Neural cell (in vitro differentiated cells): ENCODE measurements at regions not wholly inside any gene's neighbourhood (a gene's known extent, or its start where the extent isn't known, plus 50 kb on each side); places are given as distances from the start of the nearest gene placed in this dataset.

Source experiments
- H2AFZ ChIP-seq: fragments of 200-600, 300-800 bp; sonication (generic), shearing (Covaris generic); 2 replicates; pipeline ENCODE4 v1.6.0; 2014; ENCODE audit warnings: low read depth, mild to moderate bottlenecking, antibody characterized with exemption, low read length, moderate library complexity
- H3F3A ChIP-seq: fragments of 200-600 bp; shearing (Covaris generic); 2 replicates; pipeline ENCODE4 v1.6.1; 2016; ENCODE audit warnings: mild to moderate bottlenecking, moderate library complexity, mixed read lengths, antibody characterized with exemption, low read length; ENCODE audit not compliant: insufficient read depth, poor library complexity, severe bottlenecking
- H3K27ac ChIP-seq: fragments of 200-600, 300-800 bp; sonication (generic), shearing (Covaris generic); 2 replicates; pipeline ENCODE4 v1.5.1; 2014; ENCODE audit warnings: mild to moderate bottlenecking, low read length, moderate library complexity
- H3K27me3 ChIP-seq: fragments of 300-800, 200-600 bp; sonication (generic), shearing (Covaris generic); 2 replicates; pipeline ENCODE4 v1.6.0; 2014; ENCODE audit warnings: mild to moderate bottlenecking, low read depth, low read length, moderate library complexity; ENCODE audit not compliant: insufficient read depth
- H3K36me3 ChIP-seq: fragments of 300-800, 200-600 bp; sonication (generic), shearing (Covaris generic); 2 replicates; pipeline ENCODE4 v1.5.1; 2014; ENCODE audit warnings: mild to moderate bottlenecking, antibody characterized with exemption, low read length, moderate library complexity; ENCODE audit not compliant: insufficient read depth
- H3K4me2 ChIP-seq: fragments of 300-800, 200-600 bp; sonication (generic), shearing (Covaris generic); 2 replicates; pipeline ENCODE4 v1.6.0; 2014; ENCODE audit warnings: mild to moderate bottlenecking, low read length
- H3K4me3 ChIP-seq: fragments of 300-800, 200-600 bp; sonication (generic), shearing (Covaris generic); 2 replicates; pipeline ENCODE4 v1.5.1; 2014; ENCODE audit warnings: mild to moderate bottlenecking, low read length, moderate library complexity
- H3K79me2 ChIP-seq: fragments of 200-600 bp; shearing (Covaris generic); replicated peaks from 2 replicates; pipeline ENCODE4 v1.6.0; 2014; ENCODE audit warnings: mild to moderate bottlenecking, low read length, moderate library complexity; ENCODE audit not compliant: insufficient read depth
- H3K9ac ChIP-seq: fragments of 300-800, 200-600 bp; sonication (generic), shearing (Covaris generic); 2 replicates; pipeline ENCODE4 v1.6.1; 2016; ENCODE audit warnings: mild to moderate bottlenecking, low read length, mixed read lengths
- H3K9me2 ChIP-seq: fragments of 200-600 bp; shearing (Covaris generic); 2 replicates; pipeline ENCODE4 v1.6.1; 2016; ENCODE audit warnings: mild to moderate bottlenecking, low read length, mixed read lengths; ENCODE audit not compliant: insufficient read depth
- H3K9me3 ChIP-seq: fragments of 200-600, 300-800 bp; sonication (generic), shearing (Covaris generic); 2 replicates; pipeline ENCODE4 v1.6.1; 2016; ENCODE audit warnings: mild to moderate bottlenecking, mixed run types, low read length, moderate library complexity, mixed read lengths
- H4K20me1 ChIP-seq: fragments of 200-600 bp; shearing (Covaris generic); 2 replicates; pipeline ENCODE4 v1.6.1; 2016; ENCODE audit warnings: mild to moderate bottlenecking, mixed run types; ENCODE audit not compliant: insufficient read depth
- CTCF ChIP-seq: fragments of 450-650 bp; IDR thresholded peaks from 2 replicates; pipeline ENCODE4 v1.5.1; 2014; ENCODE audit warnings: antibody characterized with exemption, mild to moderate bottlenecking, moderate library complexity; ENCODE audit not compliant: poor library complexity, severe bottlenecking
- EP300 ChIP-seq: fragments of 450-650 bp; conservative IDR thresholded peaks from 2 replicates; pipeline ENCODE4 v1.6.1; 2014; ENCODE audit warnings: antibody characterized with exemption, mild to moderate bottlenecking, moderate library complexity; ENCODE audit not compliant: poor library complexity, severe bottlenecking
- EZH2 ChIP-seq: fragments of 200-600, 300-800 bp; shearing (Covaris generic), sonication (generic); IDR thresholded peaks from 2 replicates; pipeline ENCODE4 v1.6.1; 2014; ENCODE audit warnings: antibody characterized with exemption, low read length, borderline replicate concordance, mild to moderate bottlenecking; ENCODE audit not compliant: insufficient read depth, poor library complexity, severe bottlenecking
- MXI1 ChIP-seq: fragments of 450-650 bp; conservative IDR thresholded peaks from 2 replicates; pipeline ENCODE4 v1.6.1; 2014; ENCODE audit warnings: antibody characterized with exemption, mild to moderate bottlenecking; ENCODE audit not compliant: poor library complexity, severe bottlenecking
- POLR2AphosphoS5 ChIP-seq: IDR thresholded peaks from 2 replicates; pipeline ENCODE4 v1.6.1; 2012
- RAD21 ChIP-seq: fragments of 450-650 bp; conservative IDR thresholded peaks from 2 replicates; pipeline ENCODE4 v1.6.1; 2014; ENCODE audit warnings: antibody characterized with exemption, mild to moderate bottlenecking, moderate library complexity
- REST ChIP-seq: IDR thresholded peaks from 2 replicates; pipeline ENCODE4 v1.6.1; 2012; ENCODE audit warnings: borderline replicate concordance
- SMC3 ChIP-seq: fragments of 450-650 bp; conservative IDR thresholded peaks from 2 replicates; pipeline ENCODE4 v1.6.1; 2014; ENCODE audit warnings: antibody characterized with exemption, mild to moderate bottlenecking, moderate library complexity; ENCODE audit not compliant: poor library complexity
- TAF1 ChIP-seq: IDR thresholded peaks from 2 replicates; pipeline ENCODE4 v1.6.1; 2012; ENCODE audit warnings: low read depth

- H3F3A ChIP-seq, result no peaks in the 10 kb centered on the region
Observed at GRCh38 chr7:13449460-13449859, 540.0 kb downstream of the ETV1 start.

GRCh38 chr7:13454916-13455592, 534.4 kb downstream of the ETV1 start:
- Histone ChIP-seq H3F3A (no peaks in the 10 kb centered on the region), H3K4me2 (no peak overlapping the region), H4K20me1 (no peaks in the 10 kb centered on the region), H3K9me2 (no peaks in the 10 kb centered on the region), H3K9me3 (no peaks in the 10 kb centered on the region), H3K9ac (no peak overlapping the region), H3K4me3 (no peak overlapping the region), H3K36me3 (no peaks in the 10 kb centered on the region), H3K27me3 (no peaks in the 10 kb centered on the region), H3K79me2 (no peaks in the 10 kb centered on the region), H3K27ac (no peak overlapping the region), H2AFZ (no peak overlapping the region)
- TF ChIP-seq CTCF (no peak), EZH2 (no peak), RAD21 (no peak), REST (no peak), EP300 (no peak), POLR2AphosphoS5 (no peak), MXI1 (no peak), SMC3 (no peak), TAF1 (no peak)

More at GRCh38 chr7:13449460-13449859, 540.0 kb downstream of the ETV1 start:
- Histone ChIP-seq H3K79me2 (no peaks in the 10 kb centered on the region), H2AFZ (no peak overlapping the region), H4K20me1 (no peaks in the 10 kb centered on the region), H3K36me3 (no peaks in the 10 kb centered on the region), H3K27me3 (no peaks in the 10 kb centered on the region), H3K9me3 (no peaks in the 10 kb centered on the region), H3K4me3 (no peak overlapping the region), H3K4me2 (no peak overlapping the region), H3K9ac (no peak overlapping the region), H3K27ac (no peak overlapping the region), H3K9me2 (no peaks in the 10 kb centered on the region)
- TF ChIP-seq CTCF (no peak), RAD21 (no peak)
